Heart left ventricle (tissue), 13 donors: ENCODE measurements at regions not wholly inside any gene's neighbourhood (a gene's known extent, or its start where the extent isn't known, plus 50 kb on each side); places are given as distances from the start of the nearest gene placed in this dataset.

Source experiments
- CTCF ChIP-seq, 12 donors: fragments of 200-600 bp; sonication (generic) in 4 of 12; IDR thresholded peaks; one replicate each; pipeline versions ENCODE4 v1.5.0 to v1.8.0; 2018 to 2022; ENCODE audit warnings: antibody characterized with exemption in 12 of 12, mild to moderate bottlenecking in 5 of 12
- POLR2A ChIP-seq, 2 donors: fragments of 450-650 bp; IDR thresholded peaks; one replicate each; pipeline ENCODE4 v1.6.1; 2017; ENCODE audit warnings: antibody characterized with exemption in 2 of 2, mild to moderate bottlenecking in 2 of 2, moderate library complexity in 2 of 2
- donor health status: ischemic (EF 13 %, LVEDD 7.1; RV severe dilation, severe dysfunction).
- donor health status: DM: no; HTN: yes; CAD: no.
- donor health status: DM: no; HTN: no; CAD: no.
- donor health status: ischemic (EF 25% LVEDD 6.9; RV normal size, moderate dysfunction).
- donor health status: ischemic (EF 25% LVEDD 5.7; RV mildly dilated, moderate dysfunction).
- donor health status: ischemic (EF 35%, LVEDD 5.7; RV mildly dilated, moderate dysfunction).
- donor health status: nonischemic (EF 11% LVEDD 7.7; RV severe dilation, severe dysfunction).
- donor health status: DM: yes; HTN: yes; CAD: no.
- donor health status: PGD.
- donor health status: ischemic (EF 29% LVEDD 5.4; RV normal size, mild dysfunction).
- donor health status: nonischemic (EF 23%, LVEDD 6.1; RV moderate dilation, normal function).

- TF ChIP-seq CTCF (IDR thresholded peaks at IDR 0.05) (no peak), POLR2A (IDR thresholded peaks at IDR 0.05) (no peak)
Observed at GRCh38 chr9:26530841-26531240, 361.8 kb downstream of the CAAP1 start.
